Thyroid gland (tissue), 4 donors: ENCODE measurements at regions not wholly inside any gene's neighbourhood (a gene's known extent, or its start where the extent isn't known, plus 50 kb on each side); places are given as distances from the start of the nearest gene placed in this dataset.
"Not testable (repeated sequence)": the region's sequence is repeated elsewhere in the genome, so short reads cannot be mapped to it uniquely, and the experiment has no call there.

ENCODE experiments used
- DNase-seq, 2 donors: peaks; one replicate each; pipeline ENCODE4 v3.0.0-alpha.2; 2019
- H3K27ac ChIP-seq, 3 donors: fragments of 200-600 bp; sonication (generic); 1 replicate in 2 of 3; 2 replicates in 1 of 3; pipeline ENCODE4 v1.5.1; 2016 to 2019; ENCODE audit warnings: mild to moderate bottlenecking in 1 of 3, moderate library complexity in 1 of 3
- H3K27me3 ChIP-seq: fragments of 200-600 bp; sonication (generic); one replicate; pipeline ENCODE4 v1.5.1; 2019
- H3K36me3 ChIP-seq, 2 donors: fragments of 200-600 bp; sonication (generic); one replicate each; pipeline ENCODE4 v1.5.1; 2016 to 2019
- H3K4me1 ChIP-seq, 2 donors: fragments of 200-600 bp; sonication (generic); one replicate each; pipeline ENCODE4 v1.5.1; 2017 to 2019
- H3K4me3 ChIP-seq, 3 donors: fragments of 200-600 bp; sonication (generic); replicated peaks in 1 of 3; 1 replicate in 2 of 3; 2 replicates in 1 of 3; pipeline ENCODE4 v1.5.1; 2016; ENCODE audit warnings: mild to moderate bottlenecking in 1 of 3
- H3K9me3 ChIP-seq: fragments of 200-600 bp; sonication (generic); one replicate; pipeline ENCODE4 v1.5.1; 2017
- POLR2A ChIP-seq, 2 donors: fragments of 450-650 bp; IDR thresholded peaks; one replicate each; pipeline ENCODE4 v1.6.1; 2017; ENCODE audit warnings: antibody characterized with exemption in 2 of 2, mild to moderate bottlenecking in 2 of 2, moderate library complexity in 1 of 2
- WGBS, 2 donors: methylation state at CpG; one replicate each; pipeline ENCODE4 v1.1.5; 2017; 5-methylcytosine and 5-hydroxymethylcytosine counted together
- intact Hi-C: fragments of 100-400 bp; cut with DNase I; formaldehyde crosslinking; loops from one replicate; pipeline ENCODE4 v1.15.1; 2023
- TF ChIP-seq, protein P1 (sequence below), 6 experiments: fragments of 200-600 bp in 3 of 6; fragments of 450-650 bp in 3 of 6; sonication (generic) in 3 of 6; IDR thresholded peaks; one replicate each; pipeline ENCODE4 v1.5.1; 2016 to 2019; ENCODE audit warnings: antibody characterized with exemption in 6 of 6, mild to moderate bottlenecking in 2 of 6, inconsistent platforms in 1 of 6, moderate library complexity in 1 of 6

DNA sequence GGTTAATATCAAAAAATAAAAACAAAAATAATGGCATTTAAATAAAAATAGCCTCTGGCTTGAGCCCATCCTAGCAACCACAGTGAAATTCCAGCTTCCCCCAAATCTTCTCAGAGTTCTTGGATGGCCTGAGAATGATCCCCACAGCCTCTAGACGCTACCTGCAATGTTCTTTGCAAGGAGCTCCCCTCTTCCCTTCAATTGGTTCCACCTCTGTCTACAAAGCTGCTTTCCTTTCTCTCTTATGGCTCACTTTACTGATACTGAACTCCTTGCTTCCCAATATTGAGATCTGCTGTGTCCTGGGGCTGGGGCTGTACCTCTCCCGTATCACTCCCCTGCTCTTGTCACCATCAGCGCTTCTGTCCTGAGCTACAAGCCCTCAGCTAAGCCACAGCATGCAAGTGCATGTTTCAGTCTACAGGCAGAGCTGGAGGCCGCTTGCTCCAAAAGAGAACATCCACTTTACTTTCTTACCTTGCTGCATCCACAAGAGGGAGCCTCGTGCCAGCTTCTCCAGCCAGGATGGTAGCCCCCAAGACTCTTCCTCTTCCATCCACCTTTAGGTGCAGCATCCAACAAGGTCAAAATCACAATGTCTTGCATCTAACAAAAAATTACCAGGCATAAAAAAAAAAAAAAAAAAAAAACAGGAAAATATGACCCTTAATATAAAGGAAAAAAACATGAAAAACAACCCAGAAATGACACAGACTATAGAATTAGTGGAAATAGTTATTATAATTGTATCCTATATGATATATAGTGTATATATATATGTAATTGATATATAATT lies 57.4 kb upstream of the PRSS3 start:
- TF ChIP-seq, protein P1, sequence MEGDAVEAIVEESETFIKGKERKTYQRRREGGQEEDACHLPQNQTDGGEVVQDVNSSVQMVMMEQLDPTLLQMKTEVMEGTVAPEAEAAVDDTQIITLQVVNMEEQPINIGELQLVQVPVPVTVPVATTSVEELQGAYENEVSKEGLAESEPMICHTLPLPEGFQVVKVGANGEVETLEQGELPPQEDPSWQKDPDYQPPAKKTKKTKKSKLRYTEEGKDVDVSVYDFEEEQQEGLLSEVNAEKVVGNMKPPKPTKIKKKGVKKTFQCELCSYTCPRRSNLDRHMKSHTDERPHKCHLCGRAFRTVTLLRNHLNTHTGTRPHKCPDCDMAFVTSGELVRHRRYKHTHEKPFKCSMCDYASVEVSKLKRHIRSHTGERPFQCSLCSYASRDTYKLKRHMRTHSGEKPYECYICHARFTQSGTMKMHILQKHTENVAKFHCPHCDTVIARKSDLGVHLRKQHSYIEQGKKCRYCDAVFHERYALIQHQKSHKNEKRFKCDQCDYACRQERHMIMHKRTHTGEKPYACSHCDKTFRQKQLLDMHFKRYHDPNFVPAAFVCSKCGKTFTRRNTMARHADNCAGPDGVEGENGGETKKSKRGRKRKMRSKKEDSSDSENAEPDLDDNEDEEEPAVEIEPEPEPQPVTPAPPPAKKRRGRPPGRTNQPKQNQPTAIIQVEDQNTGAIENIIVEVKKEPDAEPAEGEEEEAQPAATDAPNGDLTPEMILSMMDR (IDR thresholded peaks at IDR 0.05) = peak; percentile 16 to 70 (median 46)
- no peak for TF ChIP-seq POLR2A (IDR thresholded peaks at IDR 0.05)
- Histone ChIP-seq H3K27ac (no peak overlapping the region), H3K9me3 (no peaks in the 10 kb centered on the region), H3K4me1 (no peaks in the 10 kb centered on the region), H3K36me3 (no peaks in the 10 kb centered on the region), H3K27me3 (no peaks in the 10 kb centered on the region), H3K4me3 (no peak overlapping the region)
- peak; percentile 59 to 62 for DNase-seq
- intact Hi-C loops = no loop called here
- WGBS, 2 donors = 21 to 22% methylated on average over 5 of the region's 5 CpGs

DNA sequence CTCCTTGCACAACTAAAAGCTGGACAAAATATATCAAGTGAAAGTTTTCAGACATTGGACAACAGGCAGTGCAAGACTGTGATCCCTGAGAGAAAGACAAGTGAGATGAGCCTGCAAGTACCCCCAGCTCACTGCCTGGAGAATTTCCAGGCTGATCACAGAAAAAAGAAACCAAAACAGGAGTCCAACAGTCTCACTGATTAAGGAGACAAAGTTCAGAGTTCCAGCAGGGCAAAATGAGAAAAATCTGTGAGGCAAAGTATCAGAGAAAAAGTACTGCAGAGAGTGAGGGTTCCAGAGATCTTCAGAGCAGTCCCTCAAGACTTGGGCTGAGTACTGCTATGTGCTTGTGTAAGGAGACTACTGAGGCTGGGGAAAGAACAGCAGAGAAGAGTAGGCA lies 56.0 kb upstream of the PRSS3 start:
- H3K36me3 ChIP-seq = no peaks in the 10 kb centered on the region
- intact Hi-C loops = no loop called here
- H3K9me3 ChIP-seq = no peaks in the 10 kb centered on the region
- no peaks in the 10 kb centered on the region for H3K4me1 ChIP-seq
- DNase-seq = no peak
- H3K4me3 ChIP-seq = no peak overlapping the region
- TF ChIP-seq, protein P1 (IDR thresholded peaks at IDR 0.05) = no peak
- TF ChIP-seq POLR2A (IDR thresholded peaks at IDR 0.05) = no peak
- H3K27ac ChIP-seq = no peak overlapping the region
- H3K27me3 ChIP-seq = no peaks in the 10 kb centered on the region

DNA sequence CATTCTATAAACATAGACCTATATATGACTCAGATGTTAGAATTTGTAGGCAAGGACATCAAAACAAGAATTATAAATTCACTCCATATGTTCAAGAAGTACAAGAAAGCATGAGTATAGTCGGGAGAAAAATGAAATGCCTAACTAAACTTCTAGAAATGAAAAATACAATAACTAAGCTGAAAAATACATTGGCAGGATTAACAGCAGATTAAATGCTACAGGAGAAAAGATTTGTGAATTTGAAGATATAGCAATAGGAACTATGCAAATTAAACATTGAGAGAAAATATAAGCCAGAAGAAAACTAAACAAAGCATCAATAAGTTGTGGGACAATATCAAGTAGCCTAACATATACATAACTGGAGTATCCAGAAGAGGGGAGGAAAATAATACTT lies 55.3 kb upstream of the PRSS3 start:
- TF ChIP-seq, protein P1 (IDR thresholded peaks at IDR 0.05) = no peak
- TF ChIP-seq POLR2A (IDR thresholded peaks at IDR 0.05) = no peak
- intact Hi-C loops = no loop called here
- 90 to 92% methylated on average over 1 of the region's 1 CpG for WGBS, 2 donors

DNA sequence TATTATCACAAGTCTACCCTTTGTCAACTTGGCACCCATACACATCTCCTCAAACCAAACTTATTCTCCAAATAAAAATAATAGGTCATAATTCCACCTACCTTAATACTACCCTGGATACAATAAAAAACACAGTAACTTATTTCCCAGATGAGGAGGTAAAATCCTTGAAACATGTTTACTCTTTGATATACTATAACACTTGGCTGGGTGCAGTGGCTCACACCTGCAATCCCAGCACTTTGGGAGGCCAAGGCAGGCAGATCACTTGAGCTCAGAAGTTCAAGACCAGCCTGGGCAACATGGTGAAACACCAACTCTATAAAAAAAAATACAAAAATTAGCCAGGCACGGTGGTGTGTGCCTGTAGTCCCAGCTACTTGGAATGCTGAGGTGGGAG lies 54.4 kb upstream of the PRSS3 start:
- H3K4me1 ChIP-seq, H3K4me3 ChIP-seq, H3K36me3 ChIP-seq, intact Hi-C loops, H3K27ac ChIP-seq, DNase-seq, H3K9me3 ChIP-seq, H3K27me3 ChIP-seq: not testable (repeated sequence)
- 39 to 46% methylated on average over 1 of the region's 1 CpG for WGBS, 2 donors

More for the DNA sequence above, 55.3 kb upstream of the PRSS3 start:
- DNase-seq = no peak
- Histone ChIP-seq H3K4me3 (no peak overlapping the region), H3K27me3 (no peaks in the 10 kb centered on the region), H3K36me3 (no peaks in the 10 kb centered on the region), H3K9me3 (no peaks in the 10 kb centered on the region), H3K4me1 (no peaks in the 10 kb centered on the region), H3K27ac (no peak overlapping the region)

DNA sequence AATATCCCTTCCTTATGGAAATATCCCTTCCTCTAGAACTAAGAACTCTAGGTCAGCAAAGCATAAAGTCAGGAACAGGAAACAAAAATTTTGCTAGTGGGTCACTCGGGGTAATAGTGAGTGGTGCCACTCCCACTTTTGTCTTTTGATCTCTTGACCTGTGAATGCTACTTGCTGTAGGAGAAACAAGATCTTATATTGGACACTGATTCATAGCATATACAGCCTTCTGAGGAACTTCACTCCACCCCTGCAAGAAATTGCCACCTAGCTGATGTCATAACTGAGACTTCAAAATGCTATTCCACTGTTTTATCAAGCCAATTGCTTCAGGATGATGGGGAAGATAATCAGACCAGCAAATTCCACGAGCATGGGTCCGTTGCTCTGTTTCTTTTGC lies 53.3 kb upstream of the PRSS3 start:
- Histone ChIP-seq H3K4me3 (no peak overlapping the region), H3K27ac (no peak overlapping the region), H3K27me3 (no peaks in the 10 kb centered on the region), H3K4me1 (no peaks in the 10 kb centered on the region), H3K9me3 (no peaks in the 10 kb centered on the region), H3K36me3 (no peaks in the 10 kb centered on the region)
- 72 to 75% methylated on average over 3 of the region's 3 CpGs for whole genome bisulfite sequencing, 2 donors
- intact Hi-C loops = no loop called here
- no peak for TF ChIP-seq POLR2A (IDR thresholded peaks at IDR 0.05)
- TF ChIP-seq, protein P1 (IDR thresholded peaks at IDR 0.05) = no peak
- DNase-seq = no peak
